GM23338 (cell line): ENCODE measurements at regions not wholly inside any gene's neighbourhood (a gene's known extent, or its start where the extent isn't known, plus 50 kb on each side); places are given as distances from the start of the nearest gene placed in this dataset.
A peak's percentile ranks its signal among the peaks of the same experiment; 100 is the strongest.

Experiments
- ATAC-seq: fragments of 200-7000 bp; cut with Tn5 transposase; 3 replicates; pipeline ENCODE4 v1.9.1; 2020
- DNase-seq: peaks from one replicate; pipeline ENCODE4 v3.0.0-alpha.2; 2015; ENCODE audit warnings: low spot score
- H2AFZ ChIP-seq: fragments of 200-600 bp; sonication (generic); 2 replicates; pipeline ENCODE4 v1.8.0; 2016; ENCODE audit warnings: antibody characterized with exemption, mild to moderate bottlenecking, moderate library complexity
- H3F3A ChIP-seq: fragments of 200-600 bp; sonication (generic); replicated peaks from 2 replicates; pipeline ENCODE4 v1.8.0; 2017; ENCODE audit warnings: antibody characterized with exemption, mixed run types, low read depth
- H3K27ac ChIP-seq: fragments of 200-600 bp; sonication (generic); 2 replicates; pipeline ENCODE4 v1.6.1; 2016; ENCODE audit warnings: low read depth
- H3K27me3 ChIP-seq: fragments of 200-600 bp; sonication (generic); 2 replicates; pipeline ENCODE4 v1.8.0; 2016; ENCODE audit warnings: mild to moderate bottlenecking, mixed run types, moderate library complexity; ENCODE audit not compliant: insufficient read depth
- H3K36me3 ChIP-seq: fragments of 200-600 bp; sonication (generic); 2 replicates; pipeline ENCODE4 v1.8.0; 2016; ENCODE audit warnings: mild to moderate bottlenecking; ENCODE audit not compliant: insufficient read depth
- H3K4me1 ChIP-seq: fragments of 200-600 bp; sonication (generic); 2 replicates; pipeline ENCODE4 v1.8.0; 2016; ENCODE audit warnings: mild to moderate bottlenecking, moderate library complexity; ENCODE audit not compliant: insufficient read depth
- H3K4me2 ChIP-seq: fragments of 200-600 bp; sonication (generic); 2 replicates; pipeline ENCODE4 v1.7.1; 2017; ENCODE audit warnings: mixed run types
- H3K4me3 ChIP-seq: fragments of 200-600 bp; sonication (generic); 2 replicates; pipeline ENCODE4 v1.6.1; 2016; ENCODE audit warnings: mixed run types
- H3K79me2 ChIP-seq: fragments of 200-600 bp; sonication (generic); replicated peaks from 2 replicates; pipeline ENCODE4 v1.8.0; 2017; ENCODE audit warnings: mild to moderate bottlenecking; ENCODE audit not compliant: insufficient read depth
- H3K9me2 ChIP-seq: fragments of 200-600 bp; sonication (generic); 2 replicates; pipeline ENCODE4 v1.8.0; 2017; ENCODE audit not compliant: insufficient read depth
- H4K20me1 ChIP-seq: fragments of 200-600 bp; sonication (generic); replicated peaks from 2 replicates; pipeline ENCODE4 v1.8.0; 2017; ENCODE audit warnings: mild to moderate bottlenecking; ENCODE audit not compliant: insufficient read depth
- H3K27ac Mint-ChIP-seq: 2 replicates; pipeline ENCODE4 v1.8.0; 2020; ENCODE audit warnings: inconsistent platforms, mild to moderate bottlenecking, moderate library complexity, mixed read lengths
- H3K27me3 Mint-ChIP-seq: 3 replicates; pipeline ENCODE4 v1.8.0; 2022; ENCODE audit warnings: low read depth, mild to moderate bottlenecking, moderate library complexity, mixed read lengths, inconsistent platforms; ENCODE audit not compliant: insufficient read depth, poor library complexity
- H3K36me3 Mint-ChIP-seq: 3 replicates; pipeline ENCODE4 v1.8.0; 2021; ENCODE audit warnings: low read depth, mild to moderate bottlenecking, inconsistent platforms, moderate library complexity, mixed read lengths
- H3K4me1 Mint-ChIP-seq: 3 replicates; pipeline ENCODE4 v1.8.0; 2020; ENCODE audit warnings: mild to moderate bottlenecking, inconsistent platforms, mixed read lengths
- H3K4me3 Mint-ChIP-seq: 3 replicates; pipeline ENCODE4 v1.8.0; 2021; ENCODE audit warnings: moderate library complexity, mild to moderate bottlenecking, inconsistent platforms, mixed read lengths
- H3K9me3 Mint-ChIP-seq: 3 replicates; pipeline ENCODE4 v1.8.0; 2020; ENCODE audit warnings: moderate library complexity, mild to moderate bottlenecking, inconsistent platforms, mixed read lengths
- CREB1 ChIP-seq: fragments of 250-450 bp; sonication (Bioruptor Pico); IDR thresholded peaks from 2 replicates; pipeline ENCODE4 v1.5.0; 2020; ENCODE audit warnings: low read depth, mild to moderate bottlenecking, moderate library complexity
- ETS1 ChIP-seq: IDR thresholded peaks from 2 replicates; pipeline ENCODE4 v1.6.1; 2016; ENCODE audit warnings: antibody characterized with exemption
- EZH2 ChIP-seq: fragments of 200-600 bp; sonication (generic); IDR thresholded peaks from one replicate; pipeline ENCODE4 v1.8.0; 2017; ENCODE audit warnings: antibody characterized with exemption, mild to moderate bottlenecking, low read depth; ENCODE audit not compliant: unreplicated experiment
- EZH2phosphoT487 ChIP-seq: fragments of 200-600 bp; sonication (generic); IDR thresholded peaks from one replicate; pipeline ENCODE4 v1.8.1; 2018; ENCODE audit warnings: antibody characterized with exemption; ENCODE audit not compliant: unreplicated experiment
- JUNB ChIP-seq: IDR thresholded peaks from one replicate; pipeline ENCODE4 v1.6.1; 2016; ENCODE audit warnings: antibody characterized with exemption; ENCODE audit not compliant: unreplicated experiment
- NANOG ChIP-seq: IDR thresholded peaks from 2 replicates; pipeline ENCODE4 v1.6.1; 2016; ENCODE audit warnings: antibody characterized with exemption, borderline replicate concordance
- POLR2AphosphoS5 ChIP-seq: IDR thresholded peaks from 2 replicates; pipeline ENCODE4 v1.6.1; 2016; ENCODE audit warnings: antibody characterized with exemption, low read depth
- REST ChIP-seq: IDR thresholded peaks from one replicate; pipeline ENCODE4 v1.6.1; 2018; ENCODE audit warnings: antibody characterized with exemption; ENCODE audit not compliant: unreplicated experiment
- STAT1 ChIP-seq: IDR thresholded peaks from one replicate; pipeline ENCODE4 v1.6.1; 2016; ENCODE audit warnings: antibody characterized with exemption; ENCODE audit not compliant: unreplicated experiment
- ZNF114 ChIP-seq: fragments of 250-450 bp; sonication (Bioruptor Pico); IDR thresholded peaks from 2 replicates; pipeline ENCODE4 v1.5.0; 2020; ENCODE audit warnings: mild to moderate bottlenecking, moderate library complexity
- ZNF331 ChIP-seq: fragments of 250-450 bp; sonication (Bioruptor Pico); IDR thresholded peaks from 2 replicates; pipeline ENCODE4 v1.5.0; 2020; ENCODE audit warnings: low read depth, mild to moderate bottlenecking, moderate library complexity

GRCh38 chr5:124998520-124998919 lies 252.1 kb upstream of the ZNF608 start:
- Histone ChIP-seq H3K4me1 (peaks cover 30% of the 10 kb centered on the region), H3K4me2 (no peak overlapping the region), H3K36me3 (no peaks in the 10 kb centered on the region), H3K4me3 (no peak overlapping the region), H3K27ac (no peak overlapping the region), H3K79me2 (no peaks in the 10 kb centered on the region), H3K9me2 (no peaks in the 10 kb centered on the region), H3F3A (no peaks in the 10 kb centered on the region), H2AFZ (no peak overlapping the region), H4K20me1 (no peaks in the 10 kb centered on the region), H3K27me3 (no peaks in the 10 kb centered on the region)
- no peak for DNase-seq
- no peak overlapping the region for H3K27ac Mint-ChIP-seq
- H3K36me3 Mint-ChIP-seq, result no peaks in the 10 kb centered on the region
- H3K4me3 Mint-ChIP-seq, result no peak overlapping the region
- H3K9me3 Mint-ChIP-seq, result no peaks in the 10 kb centered on the region
- H3K4me1 Mint-ChIP-seq, result peaks cover 50% of the 10 kb centered on the region
- H3K27me3 Mint-ChIP-seq, result no peaks in the 10 kb centered on the region
- TF ChIP-seq ZNF331 (CRISPR knock-in tag), result no peak
- TF ChIP-seq EZH2, result no peak
- TF ChIP-seq NANOG, result no peak
- no peak for TF ChIP-seq CREB1
- no peak for TF ChIP-seq REST
- TF ChIP-seq ETS1, result no peak
- no peak for TF ChIP-seq EZH2phosphoT487
- ATAC-seq, result no peak

GRCh38 chr5:125002727-125003598 lies 256.5 kb upstream of the ZNF608 start:
- no peak overlapping the region for H3K4me3 ChIP-seq
- peaks cover 61% of the 10 kb centered on the region for H3K4me1 Mint-ChIP-seq
- H3K4me2 ChIP-seq, result no peak overlapping the region; the same call in 1 of the 2 replicates
- no peaks in the 10 kb centered on the region for H3K27me3 ChIP-seq
- ATAC-seq (peak; percentile 84), DNase-seq (peak; percentile 67)
- peak overlapping the region; percentile 45 for H3K27ac Mint-ChIP-seq
- H3K27me3 Mint-ChIP-seq, result no peaks in the 10 kb centered on the region
- peaks cover 52% of the 10 kb centered on the region for H3K4me1 ChIP-seq
- no peaks in the 10 kb centered on the region for H3K36me3 Mint-ChIP-seq
- H3K27ac ChIP-seq, result peak overlapping the region; percentile 28
- H3K36me3 ChIP-seq, result no peaks in the 10 kb centered on the region
- H3F3A ChIP-seq, result no peaks in the 10 kb centered on the region
- H3K9me3 Mint-ChIP-seq, result no peaks in the 10 kb centered on the region
- no peaks in the 10 kb centered on the region for H3K9me2 ChIP-seq
- H3K4me3 Mint-ChIP-seq, result no peak overlapping the region
- no peak overlapping the region for H2AFZ ChIP-seq
- no peaks in the 10 kb centered on the region for H4K20me1 ChIP-seq
- no peaks in the 10 kb centered on the region for H3K79me2 ChIP-seq
- TF ChIP-seq POLR2AphosphoS5 (no peak), JUNB (no peak), ZNF114 (CRISPR knock-in tag) (no peak), ZNF331 (CRISPR knock-in tag) (no peak), CREB1 (no peak; the same call in 1 of the 2 replicates), EZH2 (no peak), NANOG (peak; percentile 95), STAT1 (no peak), ETS1 (no peak), REST (no peak), EZH2phosphoT487 (no peak)
